ENCODE measurements at regions not wholly inside any gene's neighbourhood (a gene's known extent, or its start where the extent isn't known, plus 50 kb on each side); places are given as distances from the start of the nearest gene placed in this dataset.

DNA sequence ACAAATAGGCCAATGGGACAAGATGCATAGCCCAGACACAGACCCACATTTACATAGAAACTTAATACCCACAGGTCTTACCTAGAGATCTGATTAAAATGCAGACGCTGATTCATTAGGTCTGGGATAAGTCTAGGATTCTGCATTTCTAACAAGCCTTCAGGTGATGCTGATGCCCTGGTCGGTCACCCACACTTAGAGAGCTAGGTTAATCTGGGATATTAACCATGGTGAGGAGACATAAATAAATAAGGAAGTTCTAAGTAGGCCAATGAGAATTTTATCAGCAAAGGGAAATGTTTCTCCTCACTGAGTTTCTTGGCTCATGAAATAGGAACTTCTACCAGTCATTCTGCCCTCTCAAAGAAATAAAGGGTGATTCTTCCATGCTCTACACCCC is 120.1 kb downstream of the BMP4 start:
- ATAC-seq (no peak), DNase-seq (no peak)
- Histone ChIP-seq H3K27ac (no peak overlapping the region), H3K4me1 (no peaks in the 10 kb centered on the region), H3K36me3 (no peaks in the 10 kb centered on the region), H3K4me3 (no peak overlapping the region), H3K9me3 (no peaks in the 10 kb centered on the region), H3K27me3 (no peaks in the 10 kb centered on the region)
- TF ChIP-seq CTCF (IDR thresholded peaks at IDR 0.05), result no peak
- intact Hi-C loops (cut with DNase I), result no loop called here

GRCh38 chr14:53828820-53829219 is 127.8 kb downstream of the BMP4 start:
- Histone ChIP-seq H3K27me3 (no peaks in the 10 kb centered on the region), H3K27ac (no peak overlapping the region), H3K9me3 (no peaks in the 10 kb centered on the region), H3K4me1 (no peaks in the 10 kb centered on the region), H3K36me3 (no peaks in the 10 kb centered on the region), H3K4me3 (no peak overlapping the region)
- ATAC-seq (no peak), DNase-seq (no peak)
- intact Hi-C loops (cut with DNase I), result no loop called here
- TF ChIP-seq CTCF (IDR thresholded peaks at IDR 0.05), result no peak

- Histone ChIP-seq H3K4me1 (no peaks in the 10 kb centered on the region), H3K4me3 (no peak overlapping the region), H3K9me3 (no peaks in the 10 kb centered on the region), H3K27me3 (no peaks in the 10 kb centered on the region), H3K36me3 (no peaks in the 10 kb centered on the region), H3K27ac (no peak overlapping the region)
- intact Hi-C loops (cut with DNase I), result no loop called here
- DNase-seq (no peak), ATAC-seq (no peak)
- no peak for TF ChIP-seq CTCF (IDR thresholded peaks at IDR 0.05)
Measured at GRCh38 chr14:53824061-53824460, 132.6 kb downstream of the BMP4 start.

DNA sequence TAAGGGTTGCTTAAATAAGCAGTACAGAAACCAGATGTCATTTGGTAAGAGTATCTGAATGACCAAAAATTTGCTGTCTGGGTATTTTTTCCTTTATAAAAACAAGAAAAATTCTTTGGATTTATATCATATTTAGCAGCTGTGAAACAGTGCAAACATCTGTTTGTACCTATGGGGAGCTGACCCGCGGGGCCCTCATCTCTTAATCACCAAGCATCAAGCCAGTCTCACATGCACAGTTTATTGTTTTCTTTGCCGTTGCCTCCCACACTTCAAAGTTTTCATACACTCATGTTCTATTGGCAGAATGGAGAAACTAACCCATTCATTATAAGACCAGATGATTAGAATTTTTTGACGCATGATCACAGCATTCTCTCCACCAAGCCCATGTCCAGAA is 142.2 kb downstream of the BMP4 start:
- intact Hi-C loops (cut with DNase I), result no loop called here
- no peak for TF ChIP-seq CTCF (IDR thresholded peaks at IDR 0.05)
- Histone ChIP-seq H3K4me1 (no peaks in the 10 kb centered on the region), H3K9me3 (no peaks in the 10 kb centered on the region), H3K27ac (no peak overlapping the region), H3K4me3 (no peak overlapping the region), H3K27me3 (no peaks in the 10 kb centered on the region), H3K36me3 (no peaks in the 10 kb centered on the region)
- no peak for DNase-seq
- no peak for ATAC-seq

- H3K27ac ChIP-seq, result no peak overlapping the region
- intact Hi-C loops (cut with DNase I), result no loop called here
- no peak for ATAC-seq
Measured at GRCh38 chr14:53810221-53810620, 146.4 kb downstream of the BMP4 start.

More at GRCh38 chr14:53810221-53810620, 146.4 kb downstream of the BMP4 start:
- no peaks in the 10 kb centered on the region for H3K4me1 ChIP-seq
- no peaks in the 10 kb centered on the region for H3K9me3 ChIP-seq
- no peaks in the 10 kb centered on the region for H3K36me3 ChIP-seq
- DNase-seq, result no peak
- no peak overlapping the region for H3K4me3 ChIP-seq
- no peak for TF ChIP-seq CTCF (IDR thresholded peaks at IDR 0.05)
- no peaks in the 10 kb centered on the region for H3K27me3 ChIP-seq

Measured in upper lobe of right lung (tissue), 1 donor.